ENCODE measurements at regions not wholly inside any gene's neighbourhood (a gene's known extent, or its start where the extent isn't known, plus 50 kb on each side); places are given as distances from the start of the nearest gene placed in this dataset.
"Not testable (repeated sequence)": the region's sequence is repeated elsewhere in the genome, so short reads cannot be mapped to it uniquely, and the experiment has no call there.

GRCh38 chr2:94587042-94587441 lies 284.2 kb upstream of the TEKT4 start:
- H3K56ac ChIP-seq (replicated peaks; ENCODE audit: insufficient read length, low read depth, low read length); DNase-seq (ENCODE audit: low read depth in 1 of 2, low spot score in 2 of 2); FAIRE-seq; H3K4me3 ChIP-seq (ENCODE audit: extremely low read depth in 1 of 4, insufficient read depth in 2 of 4, low read depth in 3 of 4, low read length in 4 of 4); CTCF ChIA-PET (ENCODE audit: partially characterized antibody); H3K23me2 ChIP-seq (ENCODE audit: low read depth, low read length); H3K79me1 ChIP-seq (ENCODE audit: low read depth, low read length); H4K5ac ChIP-seq (ENCODE audit: insufficient read length, low read depth, low read length); H3K4me2 ChIP-seq (ENCODE audit: insufficient read depth in 1 of 2, low read depth in 2 of 2, low read length in 2 of 2); H2BK5ac ChIP-seq (ENCODE audit: low read depth, low read length); H2BK20ac ChIP-seq (ENCODE audit: low read length); H2BK15ac ChIP-seq (ENCODE audit: low read length); H3K36me3 ChIP-seq (ENCODE audit: control insufficient read depth in 2 of 4, insufficient read depth in 4 of 4, low read length in 3 of 4); H3K27ac ChIP-seq (ENCODE audit: low read depth, low read length); H3K23ac ChIP-seq (ENCODE audit: insufficient read length); H3K79me2 ChIP-seq (ENCODE audit: control insufficient read depth in 1 of 2, insufficient read depth in 2 of 2, low read length in 2 of 2); H4K91ac ChIP-seq (replicated peaks; ENCODE audit: insufficient read length, low read length); H3K4ac ChIP-seq (replicated peaks; ENCODE audit: insufficient read length, low read depth, low read length); H2AK5ac ChIP-seq (ENCODE audit: low read depth, low read length); H2AFZ ChIP-seq (ENCODE audit: low read length); H4K20me1 ChIP-seq (replicated peaks in 1 of 2; ENCODE audit: control insufficient read depth in 1 of 2, insufficient read depth in 2 of 2, low read length in 2 of 2); H3K14ac ChIP-seq (ENCODE audit: insufficient read length); POLR2A ChIA-PET (ENCODE audit: partially characterized antibody); H3K27me3 ChIP-seq (replicated peaks in 1 of 4; ENCODE audit: control insufficient read depth in 3 of 4, extremely low read depth in 1 of 4, insufficient read depth in 3 of 4, low read length in 3 of 4); H3K18ac ChIP-seq (ENCODE audit: extremely low read depth, low read length); H2BK120ac ChIP-seq (replicated peaks; ENCODE audit: low read depth, low read length); H4K8ac ChIP-seq (ENCODE audit: extremely low read depth, insufficient read depth, low read length); H3K9ac ChIP-seq (replicated peaks in 1 of 4; ENCODE audit: extremely low read depth in 1 of 4, low read depth in 3 of 4, low read length in 3 of 4); H2BK12ac ChIP-seq (ENCODE audit: low read depth, low read length); H3K4me1 ChIP-seq (replicated peaks in 1 of 4; ENCODE audit: control insufficient read depth in 3 of 4, insufficient read depth in 4 of 4, low read length in 3 of 4): not testable (repeated sequence)
- H3K9me3 ChIP-seq (ENCODE audit: insufficient read depth in 2 of 2, low read depth in 1 of 2, low read length in 1 of 2) = peaks cover 0 to 44% of the 10 kb centered on the region in 2 experiments; a peak in 2 of 4 replicates
- WGBS, 2 experiments (ENCODE audit: extremely low coverage in 1 of 2, insufficient coverage in 1 of 2, insufficient read length in 1 of 2, insufficient replicate concordance in 2 of 2, low coverage in 1 of 2, low lambda C conversion rate in 2 of 2, missing lambda C conversion rate in 1 of 2) = 94% methylated on average over 8 of the region's 9 CpGs; no CpG with 5 or more reads in 1 of the 2 experiments

DNA sequence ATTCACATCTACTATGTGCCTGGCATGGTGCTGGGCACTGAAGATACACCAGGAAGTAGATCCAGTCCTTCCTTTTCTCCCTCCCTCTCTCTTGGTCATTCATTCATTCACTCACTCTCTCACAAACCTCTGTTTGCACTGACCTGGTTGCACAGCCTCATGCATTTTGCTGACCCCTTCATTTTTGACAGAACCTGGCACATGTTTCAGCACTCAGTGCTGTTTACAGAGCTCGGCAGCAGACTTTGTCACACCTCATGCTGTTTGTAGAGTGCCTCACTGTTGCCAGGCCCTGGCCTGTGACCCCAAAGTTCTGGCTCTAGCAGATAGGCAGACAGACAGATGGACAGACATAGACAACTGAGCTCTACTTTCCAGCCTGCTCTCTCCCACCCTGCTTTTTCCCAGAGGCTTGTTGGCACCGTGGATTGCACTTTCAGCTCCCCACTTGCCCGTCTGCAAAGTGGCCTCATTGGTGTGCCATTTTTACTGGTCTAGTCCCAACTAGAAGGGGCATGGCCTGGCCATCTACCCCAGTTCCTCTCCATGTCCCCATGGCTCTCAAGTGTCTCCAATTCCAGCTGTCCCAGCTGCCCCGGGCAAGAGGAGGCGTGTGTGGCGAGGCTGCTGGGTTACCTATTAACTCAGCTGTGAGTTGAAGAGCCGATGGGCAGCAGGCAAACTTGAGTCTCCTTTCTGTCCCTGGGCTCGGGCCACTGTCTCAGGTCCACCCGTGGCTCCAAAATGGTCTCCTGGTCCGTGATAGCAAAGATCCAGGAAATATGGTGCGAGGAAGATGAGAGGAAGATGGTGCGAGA lies 277.0 kb upstream of the TEKT4 start:
- H2AK5ac ChIP-seq (ENCODE audit: low read depth, low read length); H4K5ac ChIP-seq (ENCODE audit: insufficient read length, low read depth, low read length); H2BK20ac ChIP-seq (ENCODE audit: low read length); H3K4ac ChIP-seq (replicated peaks; ENCODE audit: insufficient read length, low read depth, low read length); H3K56ac ChIP-seq (replicated peaks; ENCODE audit: insufficient read length, low read depth, low read length); H4K20me1 ChIP-seq (replicated peaks in 1 of 2; ENCODE audit: control insufficient read depth in 1 of 2, insufficient read depth in 2 of 2, low read length in 2 of 2); H2BK120ac ChIP-seq (replicated peaks; ENCODE audit: low read depth, low read length); H4K91ac ChIP-seq (replicated peaks; ENCODE audit: insufficient read length, low read length); DNase-seq (ENCODE audit: low read depth in 1 of 2, low spot score in 2 of 2); H2BK5ac ChIP-seq (ENCODE audit: low read depth, low read length); H3K79me1 ChIP-seq (ENCODE audit: low read depth, low read length); H3K18ac ChIP-seq (ENCODE audit: extremely low read depth, low read length); H3K23ac ChIP-seq (ENCODE audit: insufficient read length); FAIRE-seq; H4K8ac ChIP-seq (ENCODE audit: extremely low read depth, insufficient read depth, low read length); H3K27ac ChIP-seq (ENCODE audit: low read depth, low read length); H3K79me2 ChIP-seq (ENCODE audit: control insufficient read depth in 1 of 2, insufficient read depth in 2 of 2, low read length in 2 of 2); H3K23me2 ChIP-seq (ENCODE audit: low read depth, low read length); H3K4me3 ChIP-seq (ENCODE audit: extremely low read depth in 1 of 4, insufficient read depth in 2 of 4, low read depth in 3 of 4, low read length in 4 of 4); H3K4me2 ChIP-seq (ENCODE audit: insufficient read depth in 1 of 2, low read depth in 2 of 2, low read length in 2 of 2); H3K4me1 ChIP-seq (replicated peaks in 1 of 4; ENCODE audit: control insufficient read depth in 3 of 4, insufficient read depth in 4 of 4, low read length in 3 of 4); H2BK15ac ChIP-seq (ENCODE audit: low read length); H3K27me3 ChIP-seq (replicated peaks in 1 of 4; ENCODE audit: control insufficient read depth in 3 of 4, extremely low read depth in 1 of 4, insufficient read depth in 3 of 4, low read length in 3 of 4); CTCF ChIA-PET (ENCODE audit: partially characterized antibody); H3K9ac ChIP-seq (replicated peaks in 1 of 4; ENCODE audit: extremely low read depth in 1 of 4, low read depth in 3 of 4, low read length in 3 of 4); H2AFZ ChIP-seq (ENCODE audit: low read length); H2BK12ac ChIP-seq (ENCODE audit: low read depth, low read length); H3K14ac ChIP-seq (ENCODE audit: insufficient read length); POLR2A ChIA-PET (ENCODE audit: partially characterized antibody); H3K36me3 ChIP-seq (ENCODE audit: control insufficient read depth in 2 of 4, insufficient read depth in 4 of 4, low read length in 3 of 4): not testable (repeated sequence)
- 95% methylated on average over 7 of the region's 12 CpGs; no CpG with 5 or more reads in 1 of the 2 experiments for WGBS, 2 experiments (ENCODE audit: extremely low coverage in 1 of 2, insufficient coverage in 1 of 2, insufficient read length in 1 of 2, insufficient replicate concordance in 2 of 2, low coverage in 1 of 2, low lambda C conversion rate in 2 of 2, missing lambda C conversion rate in 1 of 2)
- H3K9me3 ChIP-seq (ENCODE audit: insufficient read depth in 2 of 2, low read depth in 1 of 2, low read length in 1 of 2) = peaks cover 2 to 72% of the 10 kb centered on the region in 2 experiments; a peak in 3 of 4 replicates
